HK-2 (cell line): ENCODE measurements at regions not wholly inside any gene's neighbourhood (a gene's known extent, or its start where the extent isn't known, plus 50 kb on each side); places are given as distances from the start of the nearest gene placed in this dataset.
"Not testable (repeated sequence)": the region's sequence is repeated elsewhere in the genome, so short reads cannot be mapped to it uniquely, and the experiment has no call there.

Experiments
- DNase-seq: peaks from one replicate; pipeline ENCODE4 v3.0.0-alpha.2; 2018; ENCODE audit not compliant: unreplicated experiment

GRCh38 chr5:174489920-174490597 is 234.3 kb upstream of the MSX2 start:
- no peak for DNase-seq

- DNase-seq = no peak
These were observed 233.7 kb upstream of the MSX2 start for GRCh38 chr5:174490728-174491127.

- no peak for DNase-seq
These were observed 233.1 kb upstream of the MSX2 start for GRCh38 chr5:174491265-174491664.

GRCh38 chr5:174491761-174492350 is 232.5 kb upstream of the MSX2 start:
- no peak for DNase-seq

GRCh38 chr5:174493530-174493929 is 230.9 kb upstream of the MSX2 start:
- no peak for DNase-seq

- DNase-seq = not testable (repeated sequence)
These were observed 226.4 kb upstream of the MSX2 start for GRCh38 chr5:174497939-174498338.

- not testable (repeated sequence) for DNase-seq
These were observed 225.8 kb upstream of the MSX2 start for GRCh38 chr5:174498575-174498974.

- DNase-seq = no peak
These were observed 223.7 kb upstream of the MSX2 start for GRCh38 chr5:174500636-174501035.

GRCh38 chr5:174501461-174502069 is 222.8 kb upstream of the MSX2 start:
- DNase-seq = no peak

GRCh38 chr5:174503086-174503460 is 221.3 kb upstream of the MSX2 start:
- no peak for DNase-seq

- no peak for DNase-seq
These were observed 220.7 kb upstream of the MSX2 start for GRCh38 chr5:174503461-174504265.

GRCh38 chr5:174504266-174504726 is 220.1 kb upstream of the MSX2 start:
- DNase-seq = no peak

GRCh38 chr5:174505621-174506020 is 218.8 kb upstream of the MSX2 start:
- DNase-seq = no peak

GRCh38 chr5:174510782-174511453 is 213.5 kb upstream of the MSX2 start:
- not testable (repeated sequence) for DNase-seq

GRCh38 chr5:174511714-174512253 is 212.6 kb upstream of the MSX2 start:
- DNase-seq = no peak

- no peak for DNase-seq
These were observed 210.1 kb upstream of the MSX2 start for GRCh38 chr5:174514325-174514724.

- no peak for DNase-seq
These were observed 209.4 kb upstream of the MSX2 start for GRCh38 chr5:174514983-174515394.

- no peak for DNase-seq
These were observed 207.6 kb upstream of the MSX2 start for GRCh38 chr5:174516741-174517140.

GRCh38 chr5:174518512-174518911 is 205.9 kb upstream of the MSX2 start:
- no peak for DNase-seq

GRCh38 chr5:174520420-174521396 is 203.7 kb upstream of the MSX2 start:
- no peak for DNase-seq
